ENCODE measurements at regions not wholly inside any gene's neighbourhood (a gene's known extent, or its start where the extent isn't known, plus 50 kb on each side); places are given as distances from the start of the nearest gene placed in this dataset.

- DNase-seq (ENCODE audit: extremely low spot score) = no peak
- TF ChIP-seq, protein P1, sequence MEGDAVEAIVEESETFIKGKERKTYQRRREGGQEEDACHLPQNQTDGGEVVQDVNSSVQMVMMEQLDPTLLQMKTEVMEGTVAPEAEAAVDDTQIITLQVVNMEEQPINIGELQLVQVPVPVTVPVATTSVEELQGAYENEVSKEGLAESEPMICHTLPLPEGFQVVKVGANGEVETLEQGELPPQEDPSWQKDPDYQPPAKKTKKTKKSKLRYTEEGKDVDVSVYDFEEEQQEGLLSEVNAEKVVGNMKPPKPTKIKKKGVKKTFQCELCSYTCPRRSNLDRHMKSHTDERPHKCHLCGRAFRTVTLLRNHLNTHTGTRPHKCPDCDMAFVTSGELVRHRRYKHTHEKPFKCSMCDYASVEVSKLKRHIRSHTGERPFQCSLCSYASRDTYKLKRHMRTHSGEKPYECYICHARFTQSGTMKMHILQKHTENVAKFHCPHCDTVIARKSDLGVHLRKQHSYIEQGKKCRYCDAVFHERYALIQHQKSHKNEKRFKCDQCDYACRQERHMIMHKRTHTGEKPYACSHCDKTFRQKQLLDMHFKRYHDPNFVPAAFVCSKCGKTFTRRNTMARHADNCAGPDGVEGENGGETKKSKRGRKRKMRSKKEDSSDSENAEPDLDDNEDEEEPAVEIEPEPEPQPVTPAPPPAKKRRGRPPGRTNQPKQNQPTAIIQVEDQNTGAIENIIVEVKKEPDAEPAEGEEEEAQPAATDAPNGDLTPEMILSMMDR (IDR thresholded peaks at IDR 0.05; ENCODE audit: control extremely low read depth, extremely low read depth, low read depth, missing control alignments) = no peak
- ChIA-PET POLR2A (no interaction called here), CTCF (no interaction called here)
These were observed 1393.3 kb downstream of the ARAP2 start for GRCh38 chr4:34850968-34851367.

DNA sequence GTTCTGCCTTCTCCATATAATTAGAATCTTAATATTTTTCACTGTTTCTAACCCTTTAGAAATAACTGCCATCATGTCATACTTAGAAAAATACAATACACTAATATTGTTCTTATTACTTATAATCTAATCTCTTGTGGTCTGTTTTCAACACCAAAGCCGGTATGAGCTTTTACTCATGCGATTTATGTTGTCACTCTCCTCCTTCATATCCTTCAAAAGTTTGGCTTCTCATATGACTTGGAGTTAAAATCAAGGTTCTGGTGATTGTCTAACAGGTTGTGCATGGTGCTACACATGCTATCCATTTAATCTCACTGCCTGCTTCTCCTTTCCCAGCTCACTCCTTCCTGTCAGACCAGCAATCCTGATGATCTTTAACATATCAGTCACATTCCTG is 1392.9 kb downstream of the ARAP2 start:
- ChIA-PET CTCF (no interaction called here), POLR2A (no interaction called here)
- TF ChIP-seq, protein P1 (IDR thresholded peaks at IDR 0.05; ENCODE audit: control extremely low read depth, extremely low read depth, low read depth, missing control alignments) = no peak
- no peak for DNase-seq (ENCODE audit: extremely low spot score)

- DNase-seq (ENCODE audit: extremely low spot score) = no peak
- ChIA-PET POLR2A (no interaction called here), CTCF (no interaction called here)
- TF ChIP-seq, protein P1 (IDR thresholded peaks at IDR 0.05; ENCODE audit: control extremely low read depth, extremely low read depth, low read depth, missing control alignments) = no peak
These were observed 1389.9 kb downstream of the ARAP2 start for GRCh38 chr4:34854451-34854850.

DNA sequence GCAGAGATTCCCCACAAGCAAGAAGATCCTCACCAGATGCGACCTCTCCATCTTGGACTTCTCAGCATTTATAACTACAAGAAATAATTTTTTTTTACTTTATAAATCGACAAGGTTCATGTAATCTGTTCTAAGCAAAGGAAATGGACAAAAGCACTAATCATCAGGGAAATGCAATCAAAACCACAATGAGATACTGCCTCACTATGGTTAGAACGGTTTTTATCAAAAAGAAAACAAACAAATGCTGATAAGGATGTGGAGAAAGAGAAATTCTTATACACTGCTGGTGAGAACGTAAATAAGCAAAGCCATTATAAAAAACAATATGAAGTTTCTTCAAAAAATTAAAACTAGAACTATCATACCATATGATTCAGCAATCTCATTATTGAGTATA is 1382.6 kb downstream of the ARAP2 start:
- CTCF ChIA-PET = no interaction called here
- POLR2A ChIA-PET = no interaction called here
- TF ChIP-seq, protein P1 (IDR thresholded peaks at IDR 0.05; ENCODE audit: control extremely low read depth, extremely low read depth, low read depth, missing control alignments) = no peak
- no peak for DNase-seq (ENCODE audit: extremely low spot score)

GRCh38 chr4:34878961-34879360 is 1365.4 kb downstream of the ARAP2 start:
- TF ChIP-seq, protein P1 (IDR thresholded peaks at IDR 0.05; ENCODE audit: control extremely low read depth, extremely low read depth, low read depth, missing control alignments) = no peak
- CTCF ChIA-PET = no interaction called here
- no peak for DNase-seq (ENCODE audit: extremely low spot score)
- POLR2A ChIA-PET = no interaction called here

GRCh38 chr4:34880246-34880645 is 1364.1 kb downstream of the ARAP2 start:
- ChIA-PET CTCF (no interaction called here), POLR2A (no interaction called here)
- no peak for DNase-seq (ENCODE audit: extremely low spot score)
- TF ChIP-seq, protein P1 (IDR thresholded peaks at IDR 0.05; ENCODE audit: control extremely low read depth, extremely low read depth, low read depth, missing control alignments) = no peak

- POLR2A ChIA-PET = no interaction called here
- TF ChIP-seq, protein P1 (IDR thresholded peaks at IDR 0.05; ENCODE audit: control extremely low read depth, extremely low read depth, low read depth, missing control alignments) = no peak
- DNase-seq (ENCODE audit: extremely low spot score) = no peak
- CTCF ChIA-PET = no interaction called here
These were observed 1352.4 kb downstream of the ARAP2 start for GRCh38 chr4:34891892-34892291.
